PFSK-1 (cell line): ENCODE measurements at regions not wholly inside any gene's neighbourhood (a gene's known extent, or its start where the extent isn't known, plus 50 kb on each side); places are given as distances from the start of the nearest gene placed in this dataset.

Experiments used
- FOXP2 ChIP-seq: optimal IDR thresholded peaks from 2 replicates; pipeline ENCODE3; 2011; ENCODE audit warnings: borderline replicate concordance, control low read depth, inconsistent platforms; ENCODE audit not compliant: insufficient read depth; ENCODE audit errors: extremely low read length, extremely low read depth
- POLR2AphosphoS5 ChIP-seq: IDR thresholded peaks from 2 replicates; pipeline ENCODE4 v1.6.1; 2012; ENCODE audit warnings: low read depth, mild to moderate bottlenecking, control low read depth, low read length, moderate library complexity
- REST ChIP-seq, 2 experiments: IDR thresholded peaks; 2 replicates each; pipeline versions ENCODE4 v1.6.1 to v1.8.0; 2011 to 2012; ENCODE audit warnings: low read depth in 2 of 2, low read length in 2 of 2, control low read depth in 1 of 2, inconsistent platforms in 1 of 2, mild to moderate bottlenecking in 1 of 2, moderate library complexity in 1 of 2; ENCODE audit not compliant: insufficient read depth in 1 of 2
- SIN3A ChIP-seq: IDR thresholded peaks from 2 replicates; pipeline ENCODE4 v1.6.1; 2012; ENCODE audit warnings: mild to moderate bottlenecking, low read length, moderate library complexity, borderline replicate concordance; ENCODE audit not compliant: insufficient read depth
- TAF1 ChIP-seq: IDR thresholded peaks from 2 replicates; pipeline ENCODE4 v1.6.1; 2012; ENCODE audit warnings: low read length, control low read depth, borderline replicate concordance; ENCODE audit not compliant: insufficient read depth

- TF ChIP-seq FOXP2: no peak
- no peak for TF ChIP-seq REST (IDR thresholded peaks at IDR 0.05; ENCODE audit: insufficient read depth in 1 of 2, low read depth in 2 of 2, low read length in 2 of 2)
- TF ChIP-seq SIN3A: no peak
- TF ChIP-seq TAF1: no peak
- TF ChIP-seq POLR2AphosphoS5: no peak
Observed at GRCh38 chr1:65541865-65542264, 121.4 kb downstream of the LEPR start.

- no peak for TF ChIP-seq FOXP2
- TF ChIP-seq SIN3A: no peak
- no peak for TF ChIP-seq REST (IDR thresholded peaks at IDR 0.05; ENCODE audit: insufficient read depth in 1 of 2, low read depth in 2 of 2, low read length in 2 of 2)
- TF ChIP-seq TAF1: no peak
- TF ChIP-seq POLR2AphosphoS5: no peak
Observed at GRCh38 chr1:65554829-65555228, 134.4 kb downstream of the LEPR start.

- no peak for TF ChIP-seq TAF1
- TF ChIP-seq FOXP2: no peak
- TF ChIP-seq SIN3A: no peak
- no peak for TF ChIP-seq REST (IDR thresholded peaks at IDR 0.05; ENCODE audit: insufficient read depth in 1 of 2, low read depth in 2 of 2, low read length in 2 of 2)
- no peak for TF ChIP-seq POLR2AphosphoS5
Observed at GRCh38 chr1:65558215-65558614, 137.7 kb downstream of the LEPR start.

- TF ChIP-seq FOXP2 (no peak), SIN3A (no peak), POLR2AphosphoS5 (no peak), TAF1 (no peak), REST (IDR thresholded peaks at IDR 0.05; ENCODE audit: insufficient read depth in 1 of 2, low read depth in 2 of 2, low read length in 2 of 2) (no peak)
Observed at GRCh38 chr1:65564493-65564892, 144.0 kb downstream of the LEPR start.

GRCh38 chr1:65568285-65568684 lies 147.8 kb downstream of the LEPR start:
- no peak for TF ChIP-seq REST (IDR thresholded peaks at IDR 0.05; ENCODE audit: insufficient read depth in 1 of 2, low read depth in 2 of 2, low read length in 2 of 2)
- TF ChIP-seq FOXP2: no peak
